ENCODE measurements at regions not wholly inside any gene's neighbourhood (a gene's known extent, or its start where the extent isn't known, plus 50 kb on each side); places are given as distances from the start of the nearest gene placed in this dataset.

GRCh38 chr5:56356836-56357160, 123.7 kb upstream of the ANKRD55 start:
- FAIRE-seq = no peak
- peaks cover 14% of the 10 kb centered on the region for H3K4me1 ChIP-seq (ENCODE audit: control insufficient read depth, extremely low read depth, insufficient read depth, low read length)
- H3K27me3 ChIP-seq (ENCODE audit: control insufficient read depth, extremely low read depth, insufficient read depth, low read length) = no peaks in the 10 kb centered on the region
- H3K4me2 ChIP-seq (ENCODE audit: control insufficient read depth, extremely low read depth, insufficient read depth, low read depth, low read length) = no peak overlapping the region
- TF ChIP-seq CTCF (optimal IDR thresholded peaks at IDR 0.05 in 1 of 3, IDR thresholded peaks at IDR 0.05 in 1 of 3, conservative IDR thresholded peaks at IDR 0.05 in 1 of 3; ENCODE audit: extremely low read depth in 1 of 3, insufficient read depth in 2 of 3, low read length in 3 of 3) = no peak
- no peak for TF ChIP-seq EZH2 (IDR thresholded peaks at IDR 0.05; ENCODE audit: low read length)
- H4K20me1 ChIP-seq (ENCODE audit: control insufficient read depth, extremely low read depth, insufficient read depth, low read length) = no peaks in the 10 kb centered on the region
- H3K27ac ChIP-seq (ENCODE audit: control insufficient read depth, insufficient read depth, low read length) = no peak overlapping the region
- no peaks in the 10 kb centered on the region for H3K9me3 ChIP-seq (ENCODE audit: control insufficient read depth, low read depth, low read length)
- no peaks in the 10 kb centered on the region for H3K9me1 ChIP-seq (ENCODE audit: control insufficient read depth, extremely low read depth, insufficient read depth, low read length)
- no peak overlapping the region for H2AFZ ChIP-seq (ENCODE audit: control insufficient read depth, low read length)
- no peak overlapping the region for H3K4me3 ChIP-seq (ENCODE audit: control insufficient read depth in 2 of 3, extremely low read depth in 1 of 3, insufficient read depth in 2 of 3, low read depth in 1 of 3, low read length in 3 of 3)
- H3K36me3 ChIP-seq (ENCODE audit: control insufficient read depth in 2 of 2, extremely low read depth in 1 of 2, insufficient read depth in 2 of 2, low read length in 2 of 2) = no peaks in the 10 kb centered on the region
- no peak for DNase-seq (ENCODE audit: low read depth, low spot score)
- dilution Hi-C loops (cut with MboI; ENCODE audit: extremely low pct_ligation_motif_present, low sequenced_read_pairs) = no loop called here
- H3K9ac ChIP-seq (ENCODE audit: control insufficient read depth, extremely low read depth, insufficient read depth, low read length) = no peak overlapping the region
- H3K79me2 ChIP-seq (ENCODE audit: control insufficient read depth, insufficient read depth, low read length) = no peaks in the 10 kb centered on the region

GRCh38 chr5:56356121-56356835, 123.1 kb upstream of the ANKRD55 start:
- no peak overlapping the region for H3K27ac ChIP-seq (ENCODE audit: control insufficient read depth, insufficient read depth, low read length)
- peaks cover 14% of the 10 kb centered on the region for H3K4me1 ChIP-seq (ENCODE audit: control insufficient read depth, extremely low read depth, insufficient read depth, low read length)
- no peaks in the 10 kb centered on the region for H3K27me3 ChIP-seq (ENCODE audit: control insufficient read depth, extremely low read depth, insufficient read depth, low read length)
- no peaks in the 10 kb centered on the region for H4K20me1 ChIP-seq (ENCODE audit: control insufficient read depth, extremely low read depth, insufficient read depth, low read length)
- H2AFZ ChIP-seq (ENCODE audit: control insufficient read depth, low read length) = no peak overlapping the region
- dilution Hi-C loops (cut with MboI; ENCODE audit: extremely low pct_ligation_motif_present, low sequenced_read_pairs) = no loop called here
- no peak overlapping the region for H3K9ac ChIP-seq (ENCODE audit: control insufficient read depth, extremely low read depth, insufficient read depth, low read length)
- no peaks in the 10 kb centered on the region for H3K79me2 ChIP-seq (ENCODE audit: control insufficient read depth, insufficient read depth, low read length)
- FAIRE-seq = no peak
- no peaks in the 10 kb centered on the region for H3K9me3 ChIP-seq (ENCODE audit: control insufficient read depth, low read depth, low read length)
- H3K36me3 ChIP-seq (ENCODE audit: control insufficient read depth in 2 of 2, extremely low read depth in 1 of 2, insufficient read depth in 2 of 2, low read length in 2 of 2) = no peaks in the 10 kb centered on the region
- no peak for DNase-seq (ENCODE audit: low read depth, low spot score)
- no peak for TF ChIP-seq CTCF (optimal IDR thresholded peaks at IDR 0.05 in 1 of 3, IDR thresholded peaks at IDR 0.05 in 1 of 3, conservative IDR thresholded peaks at IDR 0.05 in 1 of 3; ENCODE audit: extremely low read depth in 1 of 3, insufficient read depth in 2 of 3, low read length in 3 of 3)
- TF ChIP-seq EZH2 (IDR thresholded peaks at IDR 0.05; ENCODE audit: low read length) = no peak
- no peaks in the 10 kb centered on the region for H3K9me1 ChIP-seq (ENCODE audit: control insufficient read depth, extremely low read depth, insufficient read depth, low read length)
- no peak overlapping the region for H3K4me3 ChIP-seq (ENCODE audit: control insufficient read depth in 2 of 3, extremely low read depth in 1 of 3, insufficient read depth in 2 of 3, low read depth in 1 of 3, low read length in 3 of 3)
- no peak overlapping the region for H3K4me2 ChIP-seq (ENCODE audit: control insufficient read depth, extremely low read depth, insufficient read depth, low read depth, low read length)
